Mesothelial cell of epicardium (in vitro differentiated cells): ENCODE measurements at regions not wholly inside any gene's neighbourhood (a gene's known extent, or its start where the extent isn't known, plus 50 kb on each side); places are given as distances from the start of the nearest gene placed in this dataset.

Experiments
- DNase-seq, 2 experiments: peaks; one replicate each; pipeline ENCODE4 v3.0.0; 2021; ENCODE audit warnings: low spot score in 2 of 2; ENCODE audit not compliant: unreplicated experiment in 2 of 2
- H3K27ac Mint-ChIP-seq: 2 replicates; pipeline ENCODE4 v1.8.0; 2021; ENCODE audit warnings: mixed read lengths
- H3K27me3 Mint-ChIP-seq: 2 replicates; pipeline ENCODE4 v1.8.0; 2021; ENCODE audit warnings: low read depth, mixed read lengths
- H3K36me3 Mint-ChIP-seq: 2 replicates; pipeline ENCODE4 v1.8.0; 2021; ENCODE audit warnings: mixed read lengths
- H3K4me1 Mint-ChIP-seq: 2 replicates; pipeline ENCODE4 v1.8.0; 2021; ENCODE audit warnings: mixed read lengths
- H3K4me3 Mint-ChIP-seq: 2 replicates; pipeline ENCODE4 v1.8.0; 2021; ENCODE audit warnings: mild to moderate bottlenecking, moderate library complexity, mixed read lengths
- H3K9me3 Mint-ChIP-seq: 2 replicates; pipeline ENCODE4 v1.8.0; 2021; ENCODE audit warnings: mixed read lengths
- TF ChIP-seq, protein P1 (sequence below): fragments of 200-600 bp; sonication (generic); IDR thresholded peaks from one replicate; pipeline ENCODE4 v1.5.0; 2021; ENCODE audit warnings: antibody characterized with exemption; ENCODE audit not compliant: unreplicated experiment

DNA sequence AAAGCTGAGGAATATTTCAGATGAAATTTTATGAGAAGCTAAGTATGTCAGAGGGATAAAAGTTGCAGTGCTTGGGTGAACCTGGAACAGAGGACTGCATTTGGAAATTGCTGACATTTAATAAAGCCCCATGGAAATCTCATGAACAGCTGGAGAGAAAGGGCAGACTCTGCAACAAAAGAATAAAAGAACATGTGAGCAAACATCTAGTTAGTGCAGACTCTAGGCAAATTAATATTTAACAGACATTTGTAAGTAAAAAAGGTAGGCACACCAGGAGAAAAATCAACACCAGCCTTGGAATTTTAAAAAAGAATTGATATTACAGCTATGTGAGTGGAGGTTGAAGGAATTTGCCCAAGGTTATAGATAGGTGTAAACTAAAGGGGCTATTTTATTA is 114.6 kb upstream of the PUDP start:
- H3K4me1 Mint-ChIP-seq: no peaks in the 10 kb centered on the region
- DNase-seq: no peak
- TF ChIP-seq, protein P1, sequence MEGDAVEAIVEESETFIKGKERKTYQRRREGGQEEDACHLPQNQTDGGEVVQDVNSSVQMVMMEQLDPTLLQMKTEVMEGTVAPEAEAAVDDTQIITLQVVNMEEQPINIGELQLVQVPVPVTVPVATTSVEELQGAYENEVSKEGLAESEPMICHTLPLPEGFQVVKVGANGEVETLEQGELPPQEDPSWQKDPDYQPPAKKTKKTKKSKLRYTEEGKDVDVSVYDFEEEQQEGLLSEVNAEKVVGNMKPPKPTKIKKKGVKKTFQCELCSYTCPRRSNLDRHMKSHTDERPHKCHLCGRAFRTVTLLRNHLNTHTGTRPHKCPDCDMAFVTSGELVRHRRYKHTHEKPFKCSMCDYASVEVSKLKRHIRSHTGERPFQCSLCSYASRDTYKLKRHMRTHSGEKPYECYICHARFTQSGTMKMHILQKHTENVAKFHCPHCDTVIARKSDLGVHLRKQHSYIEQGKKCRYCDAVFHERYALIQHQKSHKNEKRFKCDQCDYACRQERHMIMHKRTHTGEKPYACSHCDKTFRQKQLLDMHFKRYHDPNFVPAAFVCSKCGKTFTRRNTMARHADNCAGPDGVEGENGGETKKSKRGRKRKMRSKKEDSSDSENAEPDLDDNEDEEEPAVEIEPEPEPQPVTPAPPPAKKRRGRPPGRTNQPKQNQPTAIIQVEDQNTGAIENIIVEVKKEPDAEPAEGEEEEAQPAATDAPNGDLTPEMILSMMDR: no peak
- H3K4me3 Mint-ChIP-seq: no peak overlapping the region
- no peaks in the 10 kb centered on the region for H3K27me3 Mint-ChIP-seq
- H3K9me3 Mint-ChIP-seq: peaks cover 12% of the 10 kb centered on the region
- H3K36me3 Mint-ChIP-seq: peaks cover 12% of the 10 kb centered on the region
- H3K27ac Mint-ChIP-seq: no peak overlapping the region

DNA sequence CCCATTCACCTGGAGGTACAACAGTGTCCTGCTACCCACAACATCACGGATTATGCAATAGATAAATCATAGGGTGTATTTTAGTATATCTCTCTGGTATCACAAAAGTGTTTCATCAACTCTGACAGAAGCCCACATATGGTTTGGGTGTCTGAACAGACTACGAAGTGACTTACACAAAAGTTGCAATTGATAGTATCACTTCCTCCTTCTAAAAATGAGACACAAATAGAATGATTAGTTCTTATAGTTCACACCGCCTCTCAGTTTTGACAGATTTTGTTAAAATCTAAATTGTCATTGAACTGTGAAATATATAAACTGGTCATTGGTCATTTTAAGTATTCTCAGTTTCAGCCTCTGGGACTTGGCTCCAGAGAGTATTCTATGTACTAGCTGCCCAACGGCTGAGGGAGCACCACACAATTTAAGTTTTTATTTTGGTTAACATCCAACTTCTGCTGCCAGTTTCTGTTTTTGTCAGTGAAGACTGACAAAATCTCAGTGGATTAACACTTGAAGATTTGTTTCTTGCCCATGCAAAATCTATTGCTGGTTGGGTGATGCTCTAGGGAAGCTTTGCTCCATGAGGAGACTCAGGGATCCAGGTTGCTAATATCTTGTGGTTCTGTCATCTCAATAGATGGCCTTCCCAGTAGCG is 113.8 kb upstream of the PUDP start:
- Mint-ChIP-seq H3K4me1 (no peaks in the 10 kb centered on the region), H3K27me3 (no peaks in the 10 kb centered on the region), H3K27ac (no peak overlapping the region), H3K36me3 (peaks cover 12% of the 10 kb centered on the region), H3K9me3 (peaks cover 8% of the 10 kb centered on the region), H3K4me3 (no peak overlapping the region)
- TF ChIP-seq, protein P1: no peak
- no peak for DNase-seq

DNA sequence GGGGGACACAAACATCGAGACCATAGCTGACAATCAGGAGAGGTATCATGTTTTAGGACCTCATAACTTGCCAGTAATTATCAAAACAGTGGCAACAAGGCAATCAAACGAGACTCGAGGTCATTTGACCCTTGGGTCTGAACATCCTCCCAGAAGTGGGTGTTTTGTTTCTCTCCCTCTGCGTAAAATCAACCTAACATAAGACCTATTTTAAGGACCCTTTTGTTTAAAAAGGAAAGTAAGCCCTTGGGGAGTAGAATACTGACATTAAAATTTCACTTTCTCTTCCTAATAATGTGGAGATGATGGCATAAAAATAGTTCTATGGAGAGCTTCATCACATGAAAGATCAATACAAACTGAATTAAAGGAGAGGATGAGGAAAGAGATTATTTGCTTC is 106.2 kb upstream of the PUDP start:
- no peak for DNase-seq
- H3K4me1 Mint-ChIP-seq: peaks cover 7% of the 10 kb centered on the region
- no peak overlapping the region for H3K27ac Mint-ChIP-seq
- no peak overlapping the region for H3K4me3 Mint-ChIP-seq
- peaks cover 9% of the 10 kb centered on the region for H3K9me3 Mint-ChIP-seq
- TF ChIP-seq, protein P1: no peak
- H3K27me3 Mint-ChIP-seq: no peaks in the 10 kb centered on the region
- H3K36me3 Mint-ChIP-seq: peaks cover 16% of the 10 kb centered on the region

DNA sequence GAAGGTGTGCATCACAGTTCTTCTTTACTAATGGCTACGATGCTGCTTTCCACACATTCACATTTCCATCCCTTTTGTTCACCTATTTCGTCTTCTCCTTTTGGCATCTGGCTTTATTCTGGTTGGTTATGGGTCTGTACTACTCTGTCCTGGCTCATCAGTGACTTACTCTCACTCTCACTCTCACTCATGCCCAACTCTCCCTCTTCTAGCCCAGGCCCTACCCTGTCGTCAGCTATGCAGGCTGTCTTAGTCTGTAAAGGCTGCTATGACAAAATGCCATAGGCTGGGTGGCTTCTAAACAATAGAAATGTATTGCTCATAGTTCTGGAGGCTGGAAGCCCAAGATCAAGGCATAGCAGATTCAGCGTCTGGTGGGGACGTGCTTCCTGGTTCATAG is 105.6 kb upstream of the PUDP start:
- H3K27me3 Mint-ChIP-seq: no peaks in the 10 kb centered on the region
- no peak for DNase-seq
- TF ChIP-seq, protein P1: no peak
- H3K9me3 Mint-ChIP-seq: peaks cover 12% of the 10 kb centered on the region
- H3K36me3 Mint-ChIP-seq: peaks cover 13% of the 10 kb centered on the region
- no peak overlapping the region for H3K4me3 Mint-ChIP-seq
- peaks cover 7% of the 10 kb centered on the region for H3K4me1 Mint-ChIP-seq
- H3K27ac Mint-ChIP-seq: no peak overlapping the region

DNA sequence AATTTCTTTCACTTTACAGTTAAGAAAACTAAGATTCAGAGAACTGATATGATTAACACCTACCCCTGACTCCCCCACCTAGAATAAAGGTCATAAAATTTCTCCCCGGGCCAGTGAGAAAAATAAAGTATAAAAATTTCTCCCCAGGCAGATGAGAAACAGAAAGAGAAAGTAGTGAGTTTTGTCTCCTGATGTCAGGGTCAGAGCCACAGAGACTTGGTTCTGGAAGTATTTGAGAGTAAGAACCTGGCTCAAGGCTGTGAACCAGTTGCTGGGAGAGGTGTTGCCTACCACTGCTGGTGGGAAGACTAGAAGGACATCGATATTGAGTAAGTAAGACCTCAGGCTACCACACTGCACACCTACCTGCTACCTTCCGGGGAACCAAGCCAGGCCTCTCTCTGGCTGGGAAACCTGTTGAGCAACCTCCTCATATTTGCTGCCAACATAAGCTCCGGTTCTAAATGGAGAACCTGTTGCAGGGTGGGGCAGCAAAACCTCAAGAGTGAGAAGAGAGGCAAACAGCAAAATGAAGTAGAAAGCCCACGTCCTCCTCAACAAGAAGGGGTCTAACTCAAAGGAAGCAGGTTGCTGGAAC is 104.2 kb upstream of the PUDP start:
- peaks cover 12% of the 10 kb centered on the region for H3K9me3 Mint-ChIP-seq
- no peaks in the 10 kb centered on the region for H3K27me3 Mint-ChIP-seq
- no peak overlapping the region for H3K4me3 Mint-ChIP-seq
- peaks cover 7% of the 10 kb centered on the region for H3K4me1 Mint-ChIP-seq
- TF ChIP-seq, protein P1: no peak
- peak overlapping the region; percentile 25 for H3K27ac Mint-ChIP-seq
- peak in 1 of 2 experiments; percentile 40 for DNase-seq
- H3K36me3 Mint-ChIP-seq: peaks cover 13% of the 10 kb centered on the region
